A549 (cell line): ENCODE measurements at regions not wholly inside any gene's neighbourhood (a gene's known extent, or its start where the extent isn't known, plus 50 kb on each side); places are given as distances from the start of the nearest gene placed in this dataset.

Experiments
- ATAC-seq, 2 experiments: fragments of 200-7000 bp in 1 of 2; fragments of >200 bp in 1 of 2; cut with Nextera tagmentation in 1 of 2; cut with Tn5 transposase in 1 of 2; 3 replicates each; pipeline versions ENCODE4 v1.8.0 to v1.9.1; 2018 to 2020; ENCODE audit warnings: mild to moderate bottlenecking in 1 of 2, moderate library complexity in 1 of 2
- CTCF ChIA-PET: fragments of 300-600 bp; sonication (Branson Sonifier 250); formaldehyde crosslinking; extraction: SDS; loops from one replicate; lab custom pipeline; 2021; ENCODE audit warnings: antibody characterized with exemption, inconsistent platforms; lab: Yijun Ruan, JAX
- POLR2A ChIA-PET: fragments of 350-600 bp; formaldehyde crosslinking; extraction: SDS; loops from one replicate; lab custom pipeline; 2021; ENCODE audit warnings: antibody characterized with exemption, inconsistent platforms; lab: Yijun Ruan, JAX
- DNase-seq, 2 experiments: peaks; one replicate each; pipeline versions ENCODE4 v3.0.0 to v3.0.0-alpha.2; 2011 to 2016; ENCODE audit warnings: low read depth in 1 of 2, low spot score in 1 of 2
- FAIRE-seq: peaks from 2 replicates; lab custom pipeline; 2011; peaks lifted over from hg19 to GRCh38; lab: Jason Lieb, UNC
- H3K27ac ChIP-seq, 2 experiments: fragments of >200 bp; sonication (Bioruptor Twin); formaldehyde crosslinking; 3 replicates each; pipeline ENCODE4 v1.5.1; 2016 to 2017
- H3K4me1 ChIP-seq: fragments of >200 bp; sonication (Bioruptor Twin); formaldehyde crosslinking; 3 replicates; pipeline ENCODE4 v1.6.1; 2016
- H3K4me2 ChIP-seq: fragments of >200 bp; sonication (Bioruptor Twin); formaldehyde crosslinking; 3 replicates; pipeline ENCODE4 v1.6.1; 2016
- H3K4me3 ChIP-seq: fragments of >200 bp; sonication (Bioruptor Twin); formaldehyde crosslinking; 3 replicates; pipeline ENCODE4 v1.5.1; 2016
- H3K9me3 ChIP-seq: fragments of >200 bp; sonication (Bioruptor Twin); formaldehyde crosslinking; 3 replicates; pipeline ENCODE4 v1.6.1; 2016
- BHLHE40 ChIP-seq: IDR thresholded peaks from 2 replicates; pipeline ENCODE4 v1.6.1; 2012; ENCODE audit warnings: low read depth, low read length, inconsistent platforms
- CTCF ChIP-seq: fragments of >200 bp; sonication (Bioruptor Twin); formaldehyde crosslinking; IDR thresholded peaks from 3 replicates; pipeline ENCODE4 v1.5.1; 2016
- FOSL2 ChIP-seq, 2 experiments: fragments of 450-650 bp in 1 of 2; fragments of >200 bp in 1 of 2; sonication (Bioruptor Twin) in 1 of 2; formaldehyde crosslinking; IDR thresholded peaks; 2 replicates each; pipeline versions ENCODE4 v1.5.0 to v1.6.1; 2016 to 2020; ENCODE audit warnings: mild to moderate bottlenecking in 1 of 2, moderate library complexity in 1 of 2
- HMGXB4 ChIP-seq: fragments of 250-450 bp; sonication (Bioruptor Pico); IDR thresholded peaks from 2 replicates; pipeline ENCODE4 v1.5.0; 2021; ENCODE audit warnings: mild to moderate bottlenecking, moderate library complexity, borderline replicate concordance
- HOXA7 ChIP-seq: fragments of 250-450 bp; sonication (Bioruptor Pico); IDR thresholded peaks from 2 replicates; pipeline ENCODE4 v1.5.0; 2020; ENCODE audit warnings: mild to moderate bottlenecking, moderate library complexity
- JUNB ChIP-seq: fragments of >200 bp; sonication (Bioruptor Twin); formaldehyde crosslinking; IDR thresholded peaks from 2 replicates; pipeline ENCODE4 v1.6.1; 2016
- KDM1A ChIP-seq: fragments of 200-600 bp; sonication (generic); IDR thresholded peaks from 2 replicates; pipeline ENCODE4 v1.6.1; 2016; ENCODE audit warnings: low read depth, mild to moderate bottlenecking
- MAX ChIP-seq: IDR thresholded peaks from 2 replicates; pipeline ENCODE4 v1.6.1; 2012
- MYC ChIP-seq: IDR thresholded peaks from 2 replicates; pipeline ENCODE4 v1.6.1; 2012; ENCODE audit warnings: mild to moderate bottlenecking, inconsistent platforms, low read length, improper control_type of control experiment, borderline replicate concordance
- POLR2A ChIP-seq: IDR thresholded peaks from 2 replicates; pipeline ENCODE4 v1.6.1; 2012; ENCODE audit warnings: mild to moderate bottlenecking, low read length
- RAD21 ChIP-seq, 2 experiments: fragments of >200 bp in 1 of 2; sonication (Bioruptor Twin) in 1 of 2; formaldehyde crosslinking in 1 of 2; IDR thresholded peaks in 1 of 2; conservative IDR thresholded peaks in 1 of 2; 2 replicates in 1 of 2; 3 replicates in 1 of 2; pipeline ENCODE4 v1.6.1; 2012 to 2018; ENCODE audit warnings: inconsistent platforms in 1 of 2
- RARB ChIP-seq: fragments of 250-450 bp; sonication (Bioruptor Pico); IDR thresholded peaks from 2 replicates; pipeline ENCODE4 v1.8.0; 2021; ENCODE audit warnings: mild to moderate bottlenecking, moderate library complexity
- RFX5 ChIP-seq: fragments of 450-650 bp; IDR thresholded peaks from 2 replicates; pipeline ENCODE4 v1.7.1; 2014; ENCODE audit warnings: antibody characterized with exemption, mild to moderate bottlenecking, moderate library complexity
- SMC3 ChIP-seq: fragments of >200 bp; sonication (Bioruptor Twin); formaldehyde crosslinking; IDR thresholded peaks from 3 replicates; pipeline ENCODE4 v1.6.1; 2018; ENCODE audit warnings: inconsistent platforms
- TP53 ChIP-seq: fragments of 250-450 bp; sonication (Bioruptor Pico); IDR thresholded peaks from 2 replicates; pipeline ENCODE4 v1.5.0; 2021; ENCODE audit warnings: mild to moderate bottlenecking, moderate library complexity
- USF2 ChIP-seq: fragments of 450-650 bp; IDR thresholded peaks from 2 replicates; pipeline ENCODE4 v1.6.1; 2014; ENCODE audit warnings: antibody characterized with exemption
- ZNF302 ChIP-seq: fragments of 250-450 bp; sonication (Bioruptor Pico); IDR thresholded peaks from 2 replicates; pipeline ENCODE4 v1.9.0; 2021; ENCODE audit warnings: inconsistent platforms, mild to moderate bottlenecking, moderate library complexity
- ZSCAN20 ChIP-seq: fragments of 250-450 bp; sonication (Bioruptor Pico); IDR thresholded peaks from 2 replicates; pipeline ENCODE4 v1.8.0; 2022; ENCODE audit warnings: mild to moderate bottlenecking, moderate library complexity
- WGBS: methylation state at CpG from one replicate; pipeline ENCODE4 v1.1.6; 2017; ENCODE audit errors: missing lambda C conversion rate; 5-methylcytosine and 5-hydroxymethylcytosine counted together

- DNase-seq, result no peak
- no peak for FAIRE-seq
- WGBS, result 74% methylated on average over 4 of the region's 4 CpGs
- ChIA-PET CTCF (interaction anchor here (1.1 to 3.9 kb wide), 4 partner anchors 14 to 612 kb away, joined by 3 to 14 read pairs (median 8); partner anchors contain the start of gene TWIST2), POLR2A (no interaction called here)
- Histone ChIP-seq H3K4me3 (no peak overlapping the region), H3K4me2 (no peak overlapping the region), H3K27ac (no peak overlapping the region), H3K9me3 (no peaks in the 10 kb centered on the region), H3K4me1 (peaks cover 21% of the 10 kb centered on the region)
- ATAC-seq, result no peak
- no peak for TF ChIP-seq RARB (CRISPR knock-in tag)
- no peak for TF ChIP-seq POLR2A
- no peak for TF ChIP-seq KDM1A
- TF ChIP-seq RFX5, result no peak
- no peak for TF ChIP-seq MYC
- no peak for TF ChIP-seq BHLHE40
- no peak for TF ChIP-seq ZSCAN20 (CRISPR knock-in tag)
Measured at GRCh38 chr2:238969857-238970256, 122.0 kb downstream of the TWIST2 start.

GRCh38 chr2:238970553-238971081, 122.7 kb downstream of the TWIST2 start:
- peaks cover 4% of the 10 kb centered on the region; the same call in 1 of the 3 replicates for H3K9me3 ChIP-seq
- H3K27ac ChIP-seq, result peak overlapping the region; percentile 19 to 65; a peak in 1 of 6 replicates
- ChIA-PET CTCF (interaction anchor here (0.7 to 3.9 kb wide), 14 partner anchors 9 to 613 kb away, joined by 3 to 14 read pairs (median 4); partner anchors contain the start of gene TWIST2), POLR2A (no interaction called here)
- H3K4me1 ChIP-seq, result peaks cover 24% of the 10 kb centered on the region
- FAIRE-seq, result no peak
- no peak overlapping the region for H3K4me2 ChIP-seq
- no peak overlapping the region for H3K4me3 ChIP-seq
- TF ChIP-seq CTCF (peak; percentile 90), SMC3 (peak; percentile 86), ZNF302 (CRISPR knock-in tag) (no peak), USF2 (peak; percentile 85), HMGXB4 (no peak), MAX (peak; percentile 83), FOSL2 (IDR thresholded peaks at IDR 0.05) (no peak), FOSL2 (CRISPR knock-in tag; IDR thresholded peaks at IDR 0.05) (peak; percentile 78), TP53 (CRISPR knock-in tag) (no peak), JUNB (no peak), HOXA7 (no peak), RAD21 (conservative IDR thresholded peaks at IDR 0.05 in 1 of 2, IDR thresholded peaks at IDR 0.05 in 1 of 2) (peak; percentile 80)
- DNase-seq, result peak; percentile 62 to 67
- 29% methylated on average over 5 of the region's 9 CpGs for WGBS
- peak; percentile 74 to 89 for ATAC-seq
